HEK293 (cell line): ENCODE measurements at regions not wholly inside any gene's neighbourhood (a gene's known extent, or its start where the extent isn't known, plus 50 kb on each side); places are given as distances from the start of the nearest gene placed in this dataset.

ENCODE experiments used
- CTCF ChIA-PET: fragments of 350-600 bp; formaldehyde crosslinking; extraction: SDS; loops from one replicate; lab custom pipeline; 2021; ENCODE audit warnings: antibody characterized with exemption; lab: Yijun Ruan, JAX
- POLR2A ChIA-PET: fragments of 300-600 bp; formaldehyde crosslinking; extraction: SDS; loops from one replicate; lab custom pipeline; 2020; ENCODE audit warnings: antibody characterized with exemption, inconsistent platforms; lab: Yijun Ruan, JAX
- H3K27ac ChIP-seq: fragments of 200-500 bp; sonication (Bioruptor generic); 2 replicates; pipeline ENCODE4 v1.5.1; 2014; ENCODE audit warnings: low read depth, low read length, control low read depth, inconsistent platforms; ENCODE audit errors: extremely low read depth
- H3K36me3 ChIP-seq, 2 experiments: fragments of 200-500 bp in 1 of 2; sonication (Bioruptor generic) in 1 of 2; 1 replicate in 1 of 2; 2 replicates in 1 of 2; pipeline ENCODE4 v1.5.1; 2014 to 2017; ENCODE audit warnings: inconsistent platforms in 2 of 2, low read length in 2 of 2; ENCODE audit not compliant: control insufficient read depth in 2 of 2, insufficient read depth in 1 of 2
- H3K4me1 ChIP-seq: fragments of 200-500 bp; sonication (Bioruptor generic); 2 replicates; pipeline ENCODE4 v1.5.1; 2014; ENCODE audit warnings: mild to moderate bottlenecking, low read length, inconsistent platforms; ENCODE audit not compliant: control insufficient read depth, insufficient read depth
- H3K4me3 ChIP-seq: 2 replicates; pipeline ENCODE4 v1.5.1; 2011; ENCODE audit warnings: low read depth, mild to moderate bottlenecking, control low read depth, low read length, moderate library complexity
- H3K9me3 ChIP-seq: fragments of 200-500 bp; sonication (Bioruptor generic); 2 replicates; pipeline ENCODE4 v1.5.1; 2014; ENCODE audit warnings: low read depth, low read length, inconsistent platforms; ENCODE audit not compliant: control insufficient read depth, insufficient read depth
- IKZF3 ChIP-seq: fragments of 450-650 bp; IDR thresholded peaks from 2 replicates; pipeline ENCODE4 v1.5.0; 2018; ENCODE audit warnings: missing biosample characterization, mild to moderate bottlenecking, missing genetic modification characterization, moderate library complexity
- KLF9 ChIP-seq: fragments of 450-650 bp; formaldehyde crosslinking; IDR thresholded peaks from 2 replicates; pipeline ENCODE4 v1.5.1; 2016; ENCODE audit warnings: missing biosample characterization, missing genetic modification characterization, low read depth
- MZF1 ChIP-seq: fragments of 450-650 bp; formaldehyde crosslinking; IDR thresholded peaks from 2 replicates; pipeline ENCODE4 v1.5.1; 2017; ENCODE audit warnings: missing biosample characterization, missing genetic modification characterization, borderline replicate concordance
- ZNF138 ChIP-seq: fragments of 450-650 bp; formaldehyde crosslinking; IDR thresholded peaks from 2 replicates; pipeline ENCODE4 v1.5.1; 2016; ENCODE audit warnings: missing biosample characterization, missing genetic modification characterization, borderline replicate concordance
- ZNF19 ChIP-seq: fragments of 450-650 bp; formaldehyde crosslinking; IDR thresholded peaks from 2 replicates; pipeline ENCODE4; 2016; ENCODE audit warnings: missing biosample characterization, missing genetic modification characterization, low read depth
- ZNF2 ChIP-seq: fragments of 450-650 bp; formaldehyde crosslinking; IDR thresholded peaks from 2 replicates; pipeline ENCODE4 v1.5.1; 2016; ENCODE audit warnings: missing biosample characterization, missing genetic modification characterization
- ZNF223 ChIP-seq: fragments of 450-650 bp; formaldehyde crosslinking; IDR thresholded peaks from 2 replicates; pipeline ENCODE4 v1.5.1; 2016; ENCODE audit warnings: missing biosample characterization, missing genetic modification characterization
- ZNF266 ChIP-seq: fragments of 450-650 bp; formaldehyde crosslinking; IDR thresholded peaks from 2 replicates; pipeline ENCODE4 v1.5.1; 2016; ENCODE audit warnings: missing biosample characterization, missing genetic modification characterization, low read depth
- ZNF426 ChIP-seq: fragments of 450-650 bp; formaldehyde crosslinking; IDR thresholded peaks from 2 replicates; pipeline ENCODE4 v1.5.1; 2017; ENCODE audit warnings: missing biosample characterization, missing genetic modification characterization, mild to moderate bottlenecking, inconsistent platforms, moderate library complexity
- ZNF521 ChIP-seq: fragments of 450-650 bp; formaldehyde crosslinking; IDR thresholded peaks from 2 replicates; pipeline ENCODE4 v1.5.1; 2017; ENCODE audit warnings: missing biosample characterization, mild to moderate bottlenecking, missing genetic modification characterization
- ZNF555 ChIP-seq: fragments of 450-650 bp; formaldehyde crosslinking; conservative IDR thresholded peaks from 2 replicates; pipeline ENCODE4 v1.5.1; 2017; ENCODE audit warnings: missing biosample characterization, mild to moderate bottlenecking, missing genetic modification characterization, inconsistent platforms
- ZNF600 ChIP-seq: fragments of 450-650 bp; formaldehyde crosslinking; IDR thresholded peaks from 2 replicates; pipeline ENCODE4 v1.5.1; 2016; ENCODE audit warnings: missing biosample characterization, missing genetic modification characterization
- ZNF623 ChIP-seq: fragments of 450-650 bp; formaldehyde crosslinking; IDR thresholded peaks from 2 replicates; pipeline ENCODE4 v1.5.1; 2016; ENCODE audit warnings: missing biosample characterization, missing genetic modification characterization
- ZNF791 ChIP-seq: fragments of 450-650 bp; formaldehyde crosslinking; IDR thresholded peaks from 2 replicates; pipeline ENCODE4 v1.5.1; 2016; ENCODE audit warnings: missing biosample characterization, missing genetic modification characterization
- TF ChIP-seq, protein P1 (sequence below): fragments of 450-650 bp; formaldehyde crosslinking; IDR thresholded peaks from 2 replicates; pipeline ENCODE4 v1.5.1; 2016; ENCODE audit warnings: missing biosample characterization, missing genetic modification characterization
- TF ChIP-seq, protein P2 (sequence below): fragments of 450-650 bp; formaldehyde crosslinking; IDR thresholded peaks from 2 replicates; pipeline ENCODE4 v1.5.1; 2016; ENCODE audit warnings: missing biosample characterization, missing genetic modification characterization, low read depth
- TF ChIP-seq, protein P3 (sequence below): fragments of 450-650 bp; formaldehyde crosslinking; IDR thresholded peaks from 2 replicates; pipeline ENCODE4 v1.5.1; 2017; ENCODE audit warnings: missing biosample characterization, missing genetic modification characterization
- TF ChIP-seq, protein P4 (sequence below): fragments of 450-650 bp; formaldehyde crosslinking; IDR thresholded peaks from 2 replicates; pipeline ENCODE4 v1.5.1; 2016; ENCODE audit warnings: missing biosample characterization, missing genetic modification characterization

DNA sequence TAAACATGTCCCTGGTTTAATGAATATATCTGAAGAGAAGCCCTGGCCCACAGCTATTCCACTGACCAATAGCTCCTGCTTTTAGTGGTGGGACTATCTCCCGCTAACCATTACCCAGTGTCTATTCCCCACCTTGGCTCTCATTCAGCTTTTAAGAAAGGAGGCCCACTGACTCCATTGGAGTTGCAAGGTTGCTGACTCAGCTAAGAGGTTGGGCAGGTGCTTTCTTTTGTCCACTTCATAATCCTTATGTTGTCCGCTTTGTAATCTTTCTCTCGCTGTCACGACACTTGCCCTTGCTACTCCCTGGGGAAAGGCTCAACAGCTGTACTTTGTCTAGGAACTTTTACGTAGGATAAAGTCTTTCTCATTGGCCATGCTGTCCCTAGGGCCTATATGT, 453.4 kb upstream of the CCDC196 start:
- no peaks in the 10 kb centered on the region for H3K4me1 ChIP-seq
- POLR2A ChIA-PET, result no interaction called here
- H3K27ac ChIP-seq, result no peak overlapping the region
- TF ChIP-seq, protein P1, sequence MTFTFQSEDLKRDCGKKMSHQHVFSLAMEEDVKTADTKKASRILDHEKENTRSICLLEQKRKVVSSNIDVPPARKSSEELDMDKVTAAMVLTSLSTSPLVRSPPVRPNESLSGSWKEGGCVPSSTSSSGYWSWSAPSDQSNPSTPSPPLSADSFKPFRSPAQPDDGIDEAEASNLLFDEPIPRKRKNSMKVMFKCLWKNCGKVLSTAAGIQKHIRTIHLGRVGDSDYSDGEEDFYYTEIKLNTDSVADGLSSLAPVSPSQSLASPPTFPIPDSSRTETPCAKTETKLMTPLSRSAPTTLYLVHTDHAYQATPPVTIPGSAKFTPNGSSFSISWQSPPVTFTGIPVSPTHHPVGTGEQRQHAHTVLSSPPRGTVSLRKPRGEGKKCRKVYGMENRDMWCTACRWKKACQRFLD, result no peak
- TF ChIP-seq ZNF19 (tag by site-specific recombination) (no peak), IKZF3 (tag by site-specific recombination) (no peak), ZNF555 (tag by site-specific recombination) (no peak)
- TF ChIP-seq, all 188 proteins: peak for 0
- CTCF ChIA-PET, result no interaction called here
- Histone ChIP-seq H3K4me3 (no peak overlapping the region), H3K36me3 (no peaks in the 10 kb centered on the region), H3K9me3 (no peaks in the 10 kb centered on the region; the same call in 1 of the 2 replicates)

DNA sequence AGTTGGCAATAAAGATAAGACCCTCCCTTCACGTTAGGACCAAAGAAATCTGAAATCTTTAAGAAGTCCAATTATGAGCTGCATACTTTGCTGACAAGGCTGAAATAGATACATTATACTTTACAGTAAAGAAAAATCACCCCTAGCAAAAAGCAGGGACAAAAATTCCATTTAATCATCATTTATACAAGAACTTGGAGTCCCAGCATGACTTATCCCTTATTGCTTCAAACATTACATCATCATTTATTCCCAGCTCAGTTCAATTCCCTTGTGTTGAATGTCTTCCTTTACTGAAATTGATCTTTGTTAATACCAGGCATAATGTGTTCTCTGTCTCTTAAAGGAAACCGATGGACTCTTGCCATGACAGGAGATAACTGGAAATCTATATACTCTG, 449.6 kb upstream of the CCDC196 start:
- H3K4me3 ChIP-seq, result no peak overlapping the region
- ChIA-PET CTCF (interaction anchor here (1.3 to 2.3 kb wide), 2 partner anchors 34 to 75 kb away, joined by 3 to 7 read pairs; no protein-coding TSS in a partner anchor), POLR2A (interaction anchor here (0.5 kb wide), 1 partner anchor 323 kb away, joined by 4 read pairs; no protein-coding TSS in a partner anchor)
- no peaks in the 10 kb centered on the region for H3K4me1 ChIP-seq
- H3K27ac ChIP-seq, result no peak overlapping the region
- H3K36me3 ChIP-seq, result no peaks in the 10 kb centered on the region
- no peaks in the 10 kb centered on the region; the same call in 1 of the 2 replicates for H3K9me3 ChIP-seq
- no peak for TF ChIP-seq KLF9
- no peak for TF ChIP-seq ZNF223 (tag by site-specific recombination)
- TF ChIP-seq, protein P2, sequence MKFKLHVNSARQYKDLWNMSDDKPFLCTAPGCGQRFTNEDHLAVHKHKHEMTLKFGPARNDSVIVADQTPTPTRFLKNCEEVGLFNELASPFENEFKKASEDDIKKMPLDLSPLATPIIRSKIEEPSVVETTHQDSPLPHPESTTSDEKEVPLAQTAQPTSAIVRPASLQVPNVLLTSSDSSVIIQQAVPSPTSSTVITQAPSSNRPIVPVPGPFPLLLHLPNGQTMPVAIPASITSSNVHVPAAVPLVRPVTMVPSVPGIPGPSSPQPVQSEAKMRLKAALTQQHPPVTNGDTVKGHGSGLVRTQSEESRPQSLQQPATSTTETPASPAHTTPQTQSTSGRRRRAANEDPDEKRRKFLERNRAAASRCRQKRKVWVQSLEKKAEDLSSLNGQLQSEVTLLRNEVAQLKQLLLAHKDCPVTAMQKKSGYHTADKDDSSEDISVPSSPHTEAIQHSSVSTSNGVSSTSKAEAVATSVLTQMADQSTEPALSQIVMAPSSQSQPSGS, result peak; percentile 57
- TF ChIP-seq ZNF138, result no peak
- no peak for TF ChIP-seq ZNF2 (tag by site-specific recombination)
- TF ChIP-seq ZNF266 (tag by site-specific recombination), result no peak

DNA sequence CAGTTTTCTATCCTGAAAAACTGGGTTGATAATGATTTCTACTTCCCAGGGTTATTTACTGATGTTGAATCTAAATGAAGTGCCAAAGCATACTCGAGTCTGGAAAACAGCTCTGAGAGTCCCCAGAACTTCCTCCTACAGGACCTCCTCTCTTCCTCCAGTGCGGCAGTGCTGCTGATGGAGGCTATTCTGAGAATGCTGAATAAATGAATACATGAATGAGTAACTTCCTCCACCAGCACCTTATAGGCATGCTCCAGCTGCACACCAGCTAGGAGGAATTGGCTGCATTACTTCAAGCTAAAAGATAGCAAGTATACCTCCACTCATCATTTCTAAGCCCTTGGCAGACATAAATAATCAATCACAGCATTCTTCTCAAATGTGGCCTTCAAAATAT, 448.8 kb upstream of the CCDC196 start:
- POLR2A ChIA-PET, result no interaction called here
- Histone ChIP-seq H3K36me3 (no peaks in the 10 kb centered on the region), H3K27ac (no peak overlapping the region), H3K4me1 (no peaks in the 10 kb centered on the region), H3K9me3 (no peaks in the 10 kb centered on the region; the same call in 1 of the 2 replicates), H3K4me3 (no peak overlapping the region)
- CTCF ChIA-PET, result interaction anchor here (0.6 to 2.3 kb wide), 3 partner anchors 33 to 1103 kb away, joined by 3 to 7 read pairs (median 3); no protein-coding TSS in a partner anchor
- no peak for TF ChIP-seq ZNF791
- TF ChIP-seq, protein P3, sequence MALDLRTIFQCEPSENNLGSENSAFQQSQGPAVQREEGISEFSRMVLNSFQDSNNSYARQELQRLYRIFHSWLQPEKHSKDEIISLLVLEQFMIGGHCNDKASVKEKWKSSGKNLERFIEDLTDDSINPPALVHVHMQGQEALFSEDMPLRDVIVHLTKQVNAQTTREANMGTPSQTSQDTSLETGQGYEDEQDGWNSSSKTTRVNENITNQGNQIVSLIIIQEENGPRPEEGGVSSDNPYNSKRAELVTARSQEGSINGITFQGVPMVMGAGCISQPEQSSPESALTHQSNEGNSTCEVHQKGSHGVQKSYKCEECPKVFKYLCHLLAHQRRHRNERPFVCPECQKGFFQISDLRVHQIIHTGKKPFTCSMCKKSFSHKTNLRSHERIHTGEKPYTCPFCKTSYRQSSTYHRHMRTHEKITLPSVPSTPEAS, result no peak
- TF ChIP-seq ZNF623 (tag by site-specific recombination), result no peak
- no peak for TF ChIP-seq ZNF521 (tag by site-specific recombination)
- no peak for TF ChIP-seq MZF1
- no peak for TF ChIP-seq ZNF555 (tag by site-specific recombination)
- TF ChIP-seq ZNF426, result no peak
- TF ChIP-seq, protein P4, sequence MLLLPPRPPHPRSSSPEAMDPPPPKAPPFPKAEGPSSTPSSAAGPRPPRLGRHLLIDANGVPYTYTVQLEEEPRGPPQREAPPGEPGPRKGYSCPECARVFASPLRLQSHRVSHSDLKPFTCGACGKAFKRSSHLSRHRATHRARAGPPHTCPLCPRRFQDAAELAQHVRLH (tag by site-specific recombination), result no peak
- no peak for TF ChIP-seq ZNF600
